NB4 (cell line): ENCODE measurements at regions not wholly inside any gene's neighbourhood (a gene's known extent, or its start where the extent isn't known, plus 50 kb on each side); places are given as distances from the start of the nearest gene placed in this dataset.

Experiments
- DNase-seq: peaks from one replicate; pipeline ENCODE4 v3.0.0; 2010; ENCODE audit warnings: low read depth
- H3K4me3 ChIP-seq: one replicate; pipeline ENCODE4 v1.5.1; 2011; ENCODE audit warnings: mild to moderate bottlenecking, low read depth, low read length, moderate library complexity
- CTCF ChIP-seq: IDR thresholded peaks from one replicate; pipeline ENCODE4 v1.5.1; 2012; ENCODE audit warnings: low read depth, low read length
- MAX ChIP-seq: IDR thresholded peaks from 2 replicates; pipeline ENCODE4 v1.6.1; 2011; ENCODE audit warnings: low read depth, low read length
- MYC ChIP-seq: IDR thresholded peaks from 2 replicates; pipeline ENCODE4 v1.6.1; 2011; ENCODE audit warnings: low read depth, low read length
- POLR2A ChIP-seq: IDR thresholded peaks from 2 replicates; pipeline ENCODE4 v1.6.1; 2011; ENCODE audit warnings: mild to moderate bottlenecking; ENCODE audit not compliant: insufficient read length; ENCODE audit errors: extremely low read depth

GRCh38 chr2:176592216-176592615, 323.0 kb downstream of the MTX2 start:
- no peak overlapping the region for H3K4me3 ChIP-seq
- no peak for DNase-seq
- TF ChIP-seq CTCF: no peak
- TF ChIP-seq MAX: no peak
- TF ChIP-seq POLR2A: no peak
- TF ChIP-seq MYC: no peak

- DNase-seq: no peak
- no peak for TF ChIP-seq MAX
- TF ChIP-seq MYC: no peak
- TF ChIP-seq CTCF: no peak
- TF ChIP-seq POLR2A: no peak
- H3K4me3 ChIP-seq: no peak overlapping the region
Measured at GRCh38 chr2:176595986-176596385, 326.7 kb downstream of the MTX2 start.

- H3K4me3 ChIP-seq: no peak overlapping the region
- TF ChIP-seq CTCF (no peak), MYC (no peak), MAX (no peak), POLR2A (no peak)
- DNase-seq: no peak
Measured at GRCh38 chr2:176597916-176598315, 328.7 kb downstream of the MTX2 start.

- no peak for DNase-seq
- no peak overlapping the region for H3K4me3 ChIP-seq
- TF ChIP-seq MAX: no peak
- TF ChIP-seq CTCF: no peak
- TF ChIP-seq MYC: no peak
- TF ChIP-seq POLR2A: no peak
Measured at GRCh38 chr2:176598351-176598750, 329.1 kb downstream of the MTX2 start.

GRCh38 chr2:176599796-176600485, 330.7 kb downstream of the MTX2 start:
- H3K4me3 ChIP-seq: no peak overlapping the region
- TF ChIP-seq MYC (no peak), MAX (no peak), CTCF (no peak), POLR2A (no peak)
- DNase-seq: no peak

- no peak for DNase-seq
- TF ChIP-seq MYC: no peak
- TF ChIP-seq CTCF: no peak
- no peak for TF ChIP-seq POLR2A
- no peak for TF ChIP-seq MAX
- no peak overlapping the region for H3K4me3 ChIP-seq
Measured at GRCh38 chr2:176601066-176601465, 331.8 kb downstream of the MTX2 start.
